ENCODE measurements at regions not wholly inside any gene's neighbourhood (a gene's known extent, or its start where the extent isn't known, plus 50 kb on each side); places are given as distances from the start of the nearest gene placed in this dataset.

DNA sequence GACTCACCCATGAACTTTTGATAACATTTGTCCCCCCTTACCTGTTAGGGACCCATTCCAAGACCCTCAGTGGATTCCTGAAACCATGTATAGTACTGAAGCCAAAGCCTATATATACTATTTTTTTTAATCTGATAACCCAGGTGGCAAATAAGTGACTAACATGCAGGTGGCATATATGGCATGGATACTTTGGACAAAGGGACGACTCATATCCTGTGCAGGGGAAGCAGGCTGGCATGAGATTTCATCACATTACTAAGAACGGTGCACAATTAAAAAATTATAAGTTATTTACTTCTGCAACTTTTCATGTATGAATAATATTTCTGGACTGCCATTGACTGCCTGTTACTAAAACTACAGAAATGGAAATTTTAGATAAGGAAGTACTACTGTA, 880.1 kb upstream of the FBXO33 start:
- TF ChIP-seq, protein P1, sequence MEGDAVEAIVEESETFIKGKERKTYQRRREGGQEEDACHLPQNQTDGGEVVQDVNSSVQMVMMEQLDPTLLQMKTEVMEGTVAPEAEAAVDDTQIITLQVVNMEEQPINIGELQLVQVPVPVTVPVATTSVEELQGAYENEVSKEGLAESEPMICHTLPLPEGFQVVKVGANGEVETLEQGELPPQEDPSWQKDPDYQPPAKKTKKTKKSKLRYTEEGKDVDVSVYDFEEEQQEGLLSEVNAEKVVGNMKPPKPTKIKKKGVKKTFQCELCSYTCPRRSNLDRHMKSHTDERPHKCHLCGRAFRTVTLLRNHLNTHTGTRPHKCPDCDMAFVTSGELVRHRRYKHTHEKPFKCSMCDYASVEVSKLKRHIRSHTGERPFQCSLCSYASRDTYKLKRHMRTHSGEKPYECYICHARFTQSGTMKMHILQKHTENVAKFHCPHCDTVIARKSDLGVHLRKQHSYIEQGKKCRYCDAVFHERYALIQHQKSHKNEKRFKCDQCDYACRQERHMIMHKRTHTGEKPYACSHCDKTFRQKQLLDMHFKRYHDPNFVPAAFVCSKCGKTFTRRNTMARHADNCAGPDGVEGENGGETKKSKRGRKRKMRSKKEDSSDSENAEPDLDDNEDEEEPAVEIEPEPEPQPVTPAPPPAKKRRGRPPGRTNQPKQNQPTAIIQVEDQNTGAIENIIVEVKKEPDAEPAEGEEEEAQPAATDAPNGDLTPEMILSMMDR (conservative IDR thresholded peaks at IDR 0.05) = no peak
- H3K27ac Mint-ChIP-seq = no peak overlapping the region
- no peak overlapping the region for H3K4me3 Mint-ChIP-seq
- H3K36me3 Mint-ChIP-seq = no peaks in the 10 kb centered on the region
- no peaks in the 10 kb centered on the region for H3K9me3 Mint-ChIP-seq
- no peaks in the 10 kb centered on the region for H3K27me3 Mint-ChIP-seq
- DNase-seq (ENCODE audit: extremely low spot score, unreplicated experiment) = no peak
- no peaks in the 10 kb centered on the region for H3K4me1 Mint-ChIP-seq (ENCODE audit: unreplicated experiment)

DNA sequence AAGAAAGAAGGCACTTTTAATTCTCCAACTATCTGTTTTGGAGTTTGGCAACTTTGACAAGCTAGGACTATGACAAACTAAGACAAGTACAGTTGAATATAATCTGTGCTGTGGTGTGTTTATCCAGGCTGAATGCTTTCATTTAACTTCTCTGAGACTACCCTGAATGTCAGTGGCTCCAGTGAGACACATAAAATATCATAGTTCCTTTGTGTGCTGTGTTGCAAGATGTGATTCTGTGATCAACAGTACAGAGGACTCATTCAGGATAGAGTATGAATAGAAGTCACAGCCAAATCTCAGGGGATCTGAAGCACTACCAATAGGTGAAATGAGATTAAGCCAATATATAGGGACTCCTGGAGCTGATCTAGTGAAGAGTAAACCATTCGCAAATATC, 876.9 kb upstream of the FBXO33 start:
- no peak for DNase-seq (ENCODE audit: extremely low spot score, unreplicated experiment)
- no peak overlapping the region for H3K27ac Mint-ChIP-seq
- H3K27me3 Mint-ChIP-seq = no peaks in the 10 kb centered on the region
- no peaks in the 10 kb centered on the region for H3K4me1 Mint-ChIP-seq (ENCODE audit: unreplicated experiment)
- TF ChIP-seq, protein P1 (conservative IDR thresholded peaks at IDR 0.05) = no peak
- H3K9me3 Mint-ChIP-seq = no peaks in the 10 kb centered on the region
- H3K4me3 Mint-ChIP-seq = no peak overlapping the region
- no peaks in the 10 kb centered on the region for H3K36me3 Mint-ChIP-seq

DNA sequence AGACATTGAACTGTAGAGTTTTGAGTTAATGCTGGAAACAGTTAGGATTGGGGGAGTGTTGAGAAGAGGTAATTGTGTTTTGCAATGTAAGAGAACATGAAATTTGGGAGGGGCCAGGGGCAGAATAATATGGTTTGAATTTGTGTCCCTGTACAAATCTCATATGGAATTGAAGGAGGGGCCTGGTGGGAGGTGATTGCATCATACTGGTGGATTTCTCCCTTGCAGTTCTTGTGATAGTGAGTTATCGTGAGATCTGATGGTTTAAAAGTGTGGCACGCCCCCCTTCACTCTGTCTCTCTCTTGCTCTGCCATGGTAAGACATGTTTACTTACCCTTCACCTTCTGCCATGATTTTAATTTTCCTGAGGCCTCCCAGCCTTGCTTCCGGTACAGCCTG, 876.0 kb upstream of the FBXO33 start:
- Mint-ChIP-seq H3K4me1 (ENCODE audit: unreplicated experiment) (no peaks in the 10 kb centered on the region), H3K36me3 (no peaks in the 10 kb centered on the region), H3K27ac (no peak overlapping the region), H3K27me3 (no peaks in the 10 kb centered on the region), H3K4me3 (no peak overlapping the region), H3K9me3 (no peaks in the 10 kb centered on the region)
- TF ChIP-seq, protein P1 (conservative IDR thresholded peaks at IDR 0.05) = no peak
- no peak for DNase-seq (ENCODE audit: extremely low spot score, unreplicated experiment)

DNA sequence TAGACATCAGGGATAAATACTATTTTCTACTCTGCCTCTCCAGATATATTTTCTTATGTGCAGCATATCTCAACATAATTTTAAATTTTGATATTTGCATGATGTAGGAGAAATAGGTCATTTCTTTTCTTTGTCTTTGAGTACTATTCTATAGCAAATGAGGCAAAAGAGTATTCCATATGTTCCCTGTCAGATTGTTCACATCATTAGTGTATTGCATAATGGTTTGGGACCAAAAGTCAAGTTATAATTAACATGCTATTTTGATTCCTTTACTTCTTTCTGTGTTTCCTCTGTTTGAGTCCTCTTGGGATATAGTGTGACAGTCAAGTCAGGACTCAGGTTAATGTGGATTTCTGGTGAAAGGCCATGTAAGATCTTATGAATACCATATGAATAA, 864.6 kb upstream of the FBXO33 start:
- no peaks in the 10 kb centered on the region for H3K4me1 Mint-ChIP-seq (ENCODE audit: unreplicated experiment)
- TF ChIP-seq, protein P1 (conservative IDR thresholded peaks at IDR 0.05) = no peak
- no peaks in the 10 kb centered on the region for H3K36me3 Mint-ChIP-seq
- no peaks in the 10 kb centered on the region for H3K27me3 Mint-ChIP-seq
- no peak overlapping the region for H3K4me3 Mint-ChIP-seq
- no peak overlapping the region for H3K27ac Mint-ChIP-seq
- no peaks in the 10 kb centered on the region for H3K9me3 Mint-ChIP-seq
- no peak for DNase-seq (ENCODE audit: extremely low spot score, unreplicated experiment)

DNA sequence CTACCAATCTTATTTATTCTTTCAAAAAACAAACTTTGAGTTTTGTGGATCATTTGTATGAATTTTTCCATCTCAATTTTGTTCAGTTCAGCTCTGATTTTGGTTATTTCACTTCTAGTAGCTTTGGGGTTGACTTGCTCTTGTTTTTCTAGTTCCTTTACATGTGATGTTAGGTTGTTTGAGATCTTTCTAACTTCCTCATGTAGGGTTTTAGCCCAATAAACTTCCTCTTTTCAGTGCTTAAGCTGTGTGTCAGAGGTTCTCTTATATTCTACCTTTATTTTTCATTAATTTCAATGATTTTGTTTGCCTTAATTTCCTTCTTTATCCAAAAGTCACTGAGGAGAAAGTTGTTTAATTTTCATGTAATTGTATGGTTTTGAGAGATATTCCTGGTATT, 860.4 kb upstream of the FBXO33 start:
- Mint-ChIP-seq H3K27me3 (no peaks in the 10 kb centered on the region), H3K9me3 (no peaks in the 10 kb centered on the region), H3K27ac (no peak overlapping the region), H3K36me3 (no peaks in the 10 kb centered on the region), H3K4me3 (no peak overlapping the region), H3K4me1 (ENCODE audit: unreplicated experiment) (no peaks in the 10 kb centered on the region)
- DNase-seq (ENCODE audit: extremely low spot score, unreplicated experiment) = no peak
- TF ChIP-seq, protein P1 (conservative IDR thresholded peaks at IDR 0.05) = no peak

DNA sequence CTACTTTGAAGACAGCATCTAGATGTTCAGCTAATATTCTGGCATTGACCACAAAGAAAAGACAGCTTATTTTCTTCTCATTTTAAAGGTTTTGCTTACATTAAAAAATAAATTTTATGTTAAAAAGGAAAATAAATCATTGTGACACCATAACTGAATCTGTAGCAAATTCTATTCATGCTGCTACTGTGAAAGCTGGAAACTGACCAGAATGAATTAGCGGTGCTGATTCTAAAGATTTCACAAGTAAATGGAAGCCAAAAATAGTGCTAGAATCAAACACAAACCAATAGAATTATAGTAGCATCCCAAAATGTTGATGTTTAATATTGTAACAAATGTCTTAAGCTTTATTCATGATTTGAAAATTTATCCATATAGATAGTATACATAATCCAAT, 850.0 kb upstream of the FBXO33 start:
- DNase-seq (ENCODE audit: extremely low spot score, unreplicated experiment) = no peak

More for the DNA sequence above, 850.0 kb upstream of the FBXO33 start:
- Mint-ChIP-seq H3K36me3 (peaks cover 3% of the 10 kb centered on the region), H3K4me1 (ENCODE audit: unreplicated experiment) (no peaks in the 10 kb centered on the region), H3K4me3 (no peak overlapping the region), H3K9me3 (peaks cover 4% of the 10 kb centered on the region), H3K27ac (no peak overlapping the region), H3K27me3 (no peaks in the 10 kb centered on the region)
- TF ChIP-seq, protein P1 (conservative IDR thresholded peaks at IDR 0.05) = no peak

All from type B pancreatic cell (in vitro differentiated cells).